A549 (cell line): ENCODE measurements at regions not wholly inside any gene's neighbourhood (a gene's known extent, or its start where the extent isn't known, plus 50 kb on each side); places are given as distances from the start of the nearest gene placed in this dataset.

Experiments used
- BHLHE40 ChIP-seq: IDR thresholded peaks from 2 replicates; pipeline ENCODE4 v1.6.1; 2012; ENCODE audit warnings: low read depth, low read length, inconsistent platforms
- CHD4 ChIP-seq: fragments of 200-600 bp; sonication (generic); IDR thresholded peaks from 2 replicates; pipeline ENCODE4 v1.6.1; 2016; ENCODE audit warnings: antibody characterized with exemption, mild to moderate bottlenecking, borderline replicate concordance
- JUNB ChIP-seq: fragments of >200 bp; sonication (Bioruptor Twin); formaldehyde crosslinking; IDR thresholded peaks from 2 replicates; pipeline ENCODE4 v1.6.1; 2016
- NFE2L2 ChIP-seq: fragments of 150-350 bp; conservative IDR thresholded peaks from 2 replicates; pipeline ENCODE4 v1.6.1; 2014; ENCODE audit warnings: low read length
- POLR2A ChIP-seq: IDR thresholded peaks from 2 replicates; pipeline ENCODE4 v1.6.1; 2012; ENCODE audit warnings: mild to moderate bottlenecking, low read length
- RAD21 ChIP-seq, 2 experiments: fragments of >200 bp in 1 of 2; sonication (Bioruptor Twin) in 1 of 2; formaldehyde crosslinking in 1 of 2; IDR thresholded peaks in 1 of 2; conservative IDR thresholded peaks in 1 of 2; 2 replicates in 1 of 2; 3 replicates in 1 of 2; pipeline ENCODE4 v1.6.1; 2012 to 2018; ENCODE audit warnings: inconsistent platforms in 1 of 2
- RFX5 ChIP-seq: fragments of 450-650 bp; IDR thresholded peaks from 2 replicates; pipeline ENCODE4 v1.7.1; 2014; ENCODE audit warnings: antibody characterized with exemption, mild to moderate bottlenecking, moderate library complexity
- SMC3 ChIP-seq: fragments of >200 bp; sonication (Bioruptor Twin); formaldehyde crosslinking; IDR thresholded peaks from 3 replicates; pipeline ENCODE4 v1.6.1; 2018; ENCODE audit warnings: inconsistent platforms
- TP53 ChIP-seq: fragments of 250-450 bp; sonication (Bioruptor Pico); IDR thresholded peaks from 2 replicates; pipeline ENCODE4 v1.5.0; 2021; ENCODE audit warnings: mild to moderate bottlenecking, moderate library complexity
- TF ChIP-seq, protein P1 (sequence below): fragments of >200 bp; sonication (Bioruptor Twin); formaldehyde crosslinking; IDR thresholded peaks from 3 replicates; pipeline ENCODE4 v1.5.1; 2016
- TF ChIP-seq, protein P2 (sequence below): IDR thresholded peaks from 2 replicates; pipeline ENCODE4 v1.6.1; 2012
- TF ChIP-seq, protein P3 (sequence below): fragments of 450-650 bp; IDR thresholded peaks from 2 replicates; pipeline ENCODE4 v1.6.1; 2014; ENCODE audit warnings: antibody characterized with exemption
- TF ChIP-seq, protein P4 (sequence below): fragments of 200-600 bp; sonication (generic); IDR thresholded peaks from 2 replicates; pipeline ENCODE4 v1.6.1; 2016; ENCODE audit warnings: antibody characterized with exemption, mild to moderate bottlenecking, moderate library complexity

DNA sequence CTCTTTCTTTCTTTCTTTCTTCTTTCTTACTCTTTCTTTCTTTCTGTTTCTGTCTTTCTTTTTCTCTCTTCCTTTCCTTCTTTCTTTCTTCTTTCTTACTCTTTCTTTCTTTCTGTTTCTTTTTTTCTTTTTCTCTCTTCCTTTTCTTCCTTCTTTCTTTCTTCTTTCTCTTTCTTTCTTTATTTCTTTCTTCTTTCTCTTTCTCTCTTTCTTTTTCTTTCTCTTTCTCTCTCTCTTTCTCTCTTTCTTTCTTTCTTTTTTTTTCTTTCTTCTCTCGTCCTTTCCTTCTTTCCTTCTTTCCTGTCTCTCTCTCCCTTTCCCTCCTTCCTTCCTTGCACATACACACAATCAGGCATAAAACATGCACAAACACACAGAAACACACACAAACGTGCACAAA lies 79.3 kb upstream of the SHOX start:
- TF ChIP-seq POLR2A (no peak), RAD21 (conservative IDR thresholded peaks at IDR 0.05 in 1 of 2, IDR thresholded peaks at IDR 0.05 in 1 of 2) (no peak), CHD4 (no peak), JUNB (no peak), NFE2L2 (no peak), TP53 (no peak), SMC3 (no peak), RFX5 (no peak), BHLHE40 (no peak)
- TF ChIP-seq, protein P1, sequence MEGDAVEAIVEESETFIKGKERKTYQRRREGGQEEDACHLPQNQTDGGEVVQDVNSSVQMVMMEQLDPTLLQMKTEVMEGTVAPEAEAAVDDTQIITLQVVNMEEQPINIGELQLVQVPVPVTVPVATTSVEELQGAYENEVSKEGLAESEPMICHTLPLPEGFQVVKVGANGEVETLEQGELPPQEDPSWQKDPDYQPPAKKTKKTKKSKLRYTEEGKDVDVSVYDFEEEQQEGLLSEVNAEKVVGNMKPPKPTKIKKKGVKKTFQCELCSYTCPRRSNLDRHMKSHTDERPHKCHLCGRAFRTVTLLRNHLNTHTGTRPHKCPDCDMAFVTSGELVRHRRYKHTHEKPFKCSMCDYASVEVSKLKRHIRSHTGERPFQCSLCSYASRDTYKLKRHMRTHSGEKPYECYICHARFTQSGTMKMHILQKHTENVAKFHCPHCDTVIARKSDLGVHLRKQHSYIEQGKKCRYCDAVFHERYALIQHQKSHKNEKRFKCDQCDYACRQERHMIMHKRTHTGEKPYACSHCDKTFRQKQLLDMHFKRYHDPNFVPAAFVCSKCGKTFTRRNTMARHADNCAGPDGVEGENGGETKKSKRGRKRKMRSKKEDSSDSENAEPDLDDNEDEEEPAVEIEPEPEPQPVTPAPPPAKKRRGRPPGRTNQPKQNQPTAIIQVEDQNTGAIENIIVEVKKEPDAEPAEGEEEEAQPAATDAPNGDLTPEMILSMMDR: no peak
- TF ChIP-seq, protein P2, sequence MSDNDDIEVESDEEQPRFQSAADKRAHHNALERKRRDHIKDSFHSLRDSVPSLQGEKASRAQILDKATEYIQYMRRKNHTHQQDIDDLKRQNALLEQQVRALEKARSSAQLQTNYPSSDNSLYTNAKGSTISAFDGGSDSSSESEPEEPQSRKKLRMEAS: no peak
- TF ChIP-seq, protein P3, sequence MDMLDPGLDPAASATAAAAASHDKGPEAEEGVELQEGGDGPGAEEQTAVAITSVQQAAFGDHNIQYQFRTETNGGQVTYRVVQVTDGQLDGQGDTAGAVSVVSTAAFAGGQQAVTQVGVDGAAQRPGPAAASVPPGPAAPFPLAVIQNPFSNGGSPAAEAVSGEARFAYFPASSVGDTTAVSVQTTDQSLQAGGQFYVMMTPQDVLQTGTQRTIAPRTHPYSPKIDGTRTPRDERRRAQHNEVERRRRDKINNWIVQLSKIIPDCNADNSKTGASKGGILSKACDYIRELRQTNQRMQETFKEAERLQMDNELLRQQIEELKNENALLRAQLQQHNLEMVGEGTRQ: no peak
- TF ChIP-seq, protein P4, sequence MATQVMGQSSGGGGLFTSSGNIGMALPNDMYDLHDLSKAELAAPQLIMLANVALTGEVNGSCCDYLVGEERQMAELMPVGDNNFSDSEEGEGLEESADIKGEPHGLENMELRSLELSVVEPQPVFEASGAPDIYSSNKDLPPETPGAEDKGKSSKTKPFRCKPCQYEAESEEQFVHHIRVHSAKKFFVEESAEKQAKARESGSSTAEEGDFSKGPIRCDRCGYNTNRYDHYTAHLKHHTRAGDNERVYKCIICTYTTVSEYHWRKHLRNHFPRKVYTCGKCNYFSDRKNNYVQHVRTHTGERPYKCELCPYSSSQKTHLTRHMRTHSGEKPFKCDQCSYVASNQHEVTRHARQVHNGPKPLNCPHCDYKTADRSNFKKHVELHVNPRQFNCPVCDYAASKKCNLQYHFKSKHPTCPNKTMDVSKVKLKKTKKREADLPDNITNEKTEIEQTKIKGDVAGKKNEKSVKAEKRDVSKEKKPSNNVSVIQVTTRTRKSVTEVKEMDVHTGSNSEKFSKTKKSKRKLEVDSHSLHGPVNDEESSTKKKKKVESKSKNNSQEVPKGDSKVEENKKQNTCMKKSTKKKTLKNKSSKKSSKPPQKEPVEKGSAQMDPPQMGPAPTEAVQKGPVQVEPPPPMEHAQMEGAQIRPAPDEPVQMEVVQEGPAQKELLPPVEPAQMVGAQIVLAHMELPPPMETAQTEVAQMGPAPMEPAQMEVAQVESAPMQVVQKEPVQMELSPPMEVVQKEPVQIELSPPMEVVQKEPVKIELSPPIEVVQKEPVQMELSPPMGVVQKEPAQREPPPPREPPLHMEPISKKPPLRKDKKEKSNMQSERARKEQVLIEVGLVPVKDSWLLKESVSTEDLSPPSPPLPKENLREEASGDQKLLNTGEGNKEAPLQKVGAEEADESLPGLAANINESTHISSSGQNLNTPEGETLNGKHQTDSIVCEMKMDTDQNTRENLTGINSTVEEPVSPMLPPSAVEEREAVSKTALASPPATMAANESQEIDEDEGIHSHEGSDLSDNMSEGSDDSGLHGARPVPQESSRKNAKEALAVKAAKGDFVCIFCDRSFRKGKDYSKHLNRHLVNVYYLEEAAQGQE: no peak
